Lower leg skin (tissue), 3 donors: ENCODE measurements at regions not wholly inside any gene's neighbourhood (a gene's known extent, or its start where the extent isn't known, plus 50 kb on each side); places are given as distances from the start of the nearest gene placed in this dataset.

Experiments
- CTCF ChIP-seq, 3 donors: fragments of 450-650 bp; IDR thresholded peaks; one replicate each; pipeline ENCODE4 v1.5.1; 2016; ENCODE audit warnings: antibody characterized with exemption in 3 of 3, mild to moderate bottlenecking in 3 of 3, moderate library complexity in 2 of 3
- POLR2A ChIP-seq, 2 donors: fragments of 450-650 bp; IDR thresholded peaks; one replicate each; pipeline ENCODE4 v1.6.1; 2016 to 2017; ENCODE audit warnings: antibody characterized with exemption in 2 of 2, mild to moderate bottlenecking in 1 of 2, moderate library complexity in 1 of 2

GRCh38 chr2:238505892-238506280, 79.2 kb downstream of the ASB1 start:
- TF ChIP-seq POLR2A (IDR thresholded peaks at IDR 0.05) (no peak), CTCF (IDR thresholded peaks at IDR 0.05) (no peak)
